ENCODE measurements at regions not wholly inside any gene's neighbourhood (a gene's known extent, or its start where the extent isn't known, plus 50 kb on each side); places are given as distances from the start of the nearest gene placed in this dataset.

- DNase-seq (ENCODE audit: low spot score), result no peak
Observed at GRCh38 chr15:69747193-69747592, 294.6 kb downstream of the RPLP1 start.

GRCh38 chr15:69748131-69748530 lies 295.5 kb downstream of the RPLP1 start:
- WGBS, result 91% methylated on average over 7 of the region's 7 CpGs
- DNase-seq (ENCODE audit: low spot score), result no peak
- Histone ChIP-seq H3K27me3 (ENCODE audit: control insufficient read depth in 4 of 4, insufficient read depth in 4 of 4, low read length in 3 of 4) (peaks cover 0 to 3% (median 0%) of the 10 kb centered on the region in 4 donors), H3K9ac (ENCODE audit: low read depth in 1 of 2, low read length in 2 of 2) (no peak overlapping the region), H3K36me3 (ENCODE audit: control insufficient read depth in 4 of 4, insufficient read depth in 3 of 4, low read depth in 1 of 4, low read length in 3 of 4) (no peaks in the 10 kb centered on the region), H3K4me1 (ENCODE audit: control insufficient read depth in 4 of 4, insufficient read depth in 4 of 4, low read length in 3 of 4) (no peaks in the 10 kb centered on the region), H3K4me3 (ENCODE audit: low read depth in 1 of 3, low read length in 3 of 3) (no peak overlapping the region), H3K27ac (ENCODE audit: low read depth in 1 of 2, low read length in 2 of 2) (no peak overlapping the region), H3K9me3 (ENCODE audit: control insufficient read depth in 4 of 4, low read length in 3 of 4) (no peaks in the 10 kb centered on the region)
- TF ChIP-seq ATF3 (IDR thresholded peaks at IDR 0.05), result no peak
- no peak for TF ChIP-seq GABPA (IDR thresholded peaks at IDR 0.05 in 1 of 2, conservative IDR thresholded peaks at IDR 0.05 in 1 of 2)
- no peak for TF ChIP-seq MAX (IDR thresholded peaks at IDR 0.05)
- TF ChIP-seq EGR1 (IDR thresholded peaks at IDR 0.05; ENCODE audit: low read depth in 2 of 2), result no peak
- TF ChIP-seq JUND (IDR thresholded peaks at IDR 0.05), result no peak
- TF ChIP-seq YY1 (IDR thresholded peaks at IDR 0.05), result no peak
- no peak for TF ChIP-seq FOXA1 (IDR thresholded peaks at IDR 0.05)
- no peak for TF ChIP-seq ZBTB33 (IDR thresholded peaks at IDR 0.05)
- TF ChIP-seq REST (IDR thresholded peaks at IDR 0.05), result no peak
- no peak for TF ChIP-seq RAD21 (IDR thresholded peaks at IDR 0.05)
- no peak for TF ChIP-seq RXRA (IDR thresholded peaks at IDR 0.05)
- TF ChIP-seq SP1 (IDR thresholded peaks at IDR 0.05), result no peak
- no peak for TF ChIP-seq TAF1 (conservative IDR thresholded peaks at IDR 0.05)
- TF ChIP-seq NR2F2 (IDR thresholded peaks at IDR 0.05), result no peak
- no peak for TF ChIP-seq HNF4G (IDR thresholded peaks at IDR 0.05)
- TF ChIP-seq HNF4A (conservative IDR thresholded peaks at IDR 0.05), result no peak
- TF ChIP-seq FOXA2 (IDR thresholded peaks at IDR 0.05), result no peak
- TF ChIP-seq CTCF (IDR thresholded peaks at IDR 0.05; ENCODE audit: low read depth, low read length, missing input control), result no peak

More at GRCh38 chr15:69747193-69747592, 294.6 kb downstream of the RPLP1 start:
- no peaks in the 10 kb centered on the region for H3K36me3 ChIP-seq (ENCODE audit: control insufficient read depth in 4 of 4, insufficient read depth in 3 of 4, low read depth in 1 of 4, low read length in 3 of 4)
- H3K9me3 ChIP-seq (ENCODE audit: control insufficient read depth in 4 of 4, low read length in 3 of 4), result no peaks in the 10 kb centered on the region
- no peak overlapping the region for H3K4me3 ChIP-seq (ENCODE audit: low read depth in 1 of 3, low read length in 3 of 3)
- no peak overlapping the region for H3K27ac ChIP-seq (ENCODE audit: low read depth in 1 of 2, low read length in 2 of 2)
- H3K27me3 ChIP-seq (ENCODE audit: control insufficient read depth in 4 of 4, insufficient read depth in 4 of 4, low read length in 3 of 4), result peaks cover 0 to 3% (median 0%) of the 10 kb centered on the region in 4 donors
- H3K4me1 ChIP-seq (ENCODE audit: control insufficient read depth in 4 of 4, insufficient read depth in 4 of 4, low read length in 3 of 4), result no peaks in the 10 kb centered on the region
- no peak overlapping the region for H3K9ac ChIP-seq (ENCODE audit: low read depth in 1 of 2, low read length in 2 of 2)
- 91% methylated on average over 5 of the region's 5 CpGs for WGBS
- no peak for TF ChIP-seq RXRA (IDR thresholded peaks at IDR 0.05)

Measured in liver (tissue), 8 donors.